ENCODE measurements at regions not wholly inside any gene's neighbourhood (a gene's known extent, or its start where the extent isn't known, plus 50 kb on each side); places are given as distances from the start of the nearest gene placed in this dataset.

DNA sequence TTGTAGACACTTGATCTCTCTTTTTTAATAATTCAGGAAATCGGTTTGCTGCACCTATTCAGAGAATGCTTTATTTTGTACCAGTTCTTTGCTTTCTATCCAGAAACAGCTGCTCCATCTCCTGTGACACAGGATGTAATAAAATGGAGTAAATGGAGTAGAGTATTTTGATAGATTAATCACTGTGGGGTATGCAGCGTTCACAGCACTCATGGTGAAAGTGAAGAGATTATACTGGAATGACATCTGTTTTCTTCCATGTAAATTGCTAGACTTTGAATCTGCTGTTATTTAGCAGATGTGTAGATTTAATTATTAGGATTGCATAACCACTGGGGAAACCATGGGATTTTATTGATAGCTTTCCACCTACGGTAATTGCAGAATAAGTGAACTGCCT is 227.3 kb upstream of the ARHGAP42 start:
- no TSS peak for BruUV-seq (replicated peaks)
- Histone ChIP-seq H2AFZ (ENCODE audit: low read depth, low read length, poor library complexity, severe bottlenecking) (no peak overlapping the region), H3K36me3 (ENCODE audit: control insufficient read depth in 1 of 2, insufficient read depth in 2 of 2, low read length in 2 of 2) (no peaks in the 10 kb centered on the region), H3K27ac (ENCODE audit: low read depth, low read length) (no peak overlapping the region), H3K9me3 (ENCODE audit: control insufficient read depth in 1 of 2, insufficient read depth in 1 of 2, low read depth in 1 of 2, low read length in 2 of 2) (no peaks in the 10 kb centered on the region), H3K4me1 (ENCODE audit: control insufficient read depth in 1 of 2, insufficient read depth in 2 of 2, low read length in 2 of 2) (no peaks in the 10 kb centered on the region), H3K9ac (ENCODE audit: low read length) (no peak overlapping the region), H3K27me3 (ENCODE audit: insufficient read depth, low read length) (0 out of 2 replicates have a peak, but pooled peaks cover 5% of the 10 kb centered on the region), H3K9me2 (ENCODE audit: insufficient read depth) (no peaks in the 10 kb centered on the region), H3K79me2 (ENCODE audit: insufficient read depth, low read length) (no peaks in the 10 kb centered on the region), H4K20me1 (ENCODE audit: insufficient read depth) (no peaks in the 10 kb centered on the region), H3K4me3 (replicated peaks in 1 of 2; ENCODE audit: low read depth in 1 of 2, low read length in 2 of 2) (no peak overlapping the region), H3K4me2 (ENCODE audit: low read length) (no peak overlapping the region)
- POLR2A ChIA-PET = no interaction called here
- CTCF ChIA-PET = no interaction called here
- TF ChIP-seq FOSL1 (IDR thresholded peaks at IDR 0.05; ENCODE audit: low read depth) (no peak), RAD21 (IDR thresholded peaks at IDR 0.05; ENCODE audit: low read depth) (no peak), SRF (IDR thresholded peaks at IDR 0.05; ENCODE audit: low read depth) (no peak), YY1 (IDR thresholded peaks at IDR 0.05; ENCODE audit: extremely low read depth, insufficient replicate concordance, low read depth, low read length) (no peak), SP1 (IDR thresholded peaks at IDR 0.05; ENCODE audit: low read depth) (no peak), JUND (IDR thresholded peaks at IDR 0.05) (no peak), ZNF274 (IDR thresholded peaks at IDR 0.05; ENCODE audit: low read depth, low read length) (no peak), SIN3A (IDR thresholded peaks at IDR 0.05; ENCODE audit: low read depth) (no peak), ELF1 (IDR thresholded peaks at IDR 0.05; ENCODE audit: borderline replicate concordance, low read depth) (no peak), TCF7L2 (IDR thresholded peaks at IDR 0.05; ENCODE audit: borderline replicate concordance, extremely low read depth, insufficient read depth, insufficient read length) (no peak), EZH2phosphoT487 (IDR thresholded peaks at IDR 0.05; ENCODE audit: borderline replicate concordance) (no peak), EGR1 (IDR thresholded peaks at IDR 0.05; ENCODE audit: low read depth) (no peak), CBX3 (IDR thresholded peaks at IDR 0.05; ENCODE audit: low read depth) (no peak)
- TF ChIP-seq, protein P1, sequence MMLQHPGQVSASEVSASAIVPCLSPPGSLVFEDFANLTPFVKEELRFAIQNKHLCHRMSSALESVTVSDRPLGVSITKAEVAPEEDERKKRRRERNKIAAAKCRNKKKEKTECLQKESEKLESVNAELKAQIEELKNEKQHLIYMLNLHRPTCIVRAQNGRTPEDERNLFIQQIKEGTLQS (IDR thresholded peaks at IDR 0.05) = no peak
- TF ChIP-seq, protein P2, sequence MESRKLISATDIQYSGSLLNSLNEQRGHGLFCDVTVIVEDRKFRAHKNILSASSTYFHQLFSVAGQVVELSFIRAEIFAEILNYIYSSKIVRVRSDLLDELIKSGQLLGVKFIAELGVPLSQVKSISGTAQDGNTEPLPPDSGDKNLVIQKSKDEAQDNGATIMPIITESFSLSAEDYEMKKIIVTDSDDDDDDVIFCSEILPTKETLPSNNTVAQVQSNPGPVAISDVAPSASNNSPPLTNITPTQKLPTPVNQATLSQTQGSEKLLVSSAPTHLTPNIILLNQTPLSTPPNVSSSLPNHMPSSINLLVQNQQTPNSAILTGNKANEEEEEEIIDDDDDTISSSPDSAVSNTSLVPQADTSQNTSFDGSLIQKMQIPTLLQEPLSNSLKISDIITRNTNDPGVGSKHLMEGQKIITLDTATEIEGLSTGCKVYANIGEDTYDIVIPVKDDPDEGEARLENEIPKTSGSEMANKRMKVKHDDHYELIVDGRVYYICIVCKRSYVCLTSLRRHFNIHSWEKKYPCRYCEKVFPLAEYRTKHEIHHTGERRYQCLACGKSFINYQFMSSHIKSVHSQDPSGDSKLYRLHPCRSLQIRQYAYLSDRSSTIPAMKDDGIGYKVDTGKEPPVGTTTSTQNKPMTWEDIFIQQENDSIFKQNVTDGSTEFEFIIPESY (IDR thresholded peaks at IDR 0.05; ENCODE audit: extremely low read depth, insufficient replicate concordance, low read length) = no peak
- TF ChIP-seq, protein P3, sequence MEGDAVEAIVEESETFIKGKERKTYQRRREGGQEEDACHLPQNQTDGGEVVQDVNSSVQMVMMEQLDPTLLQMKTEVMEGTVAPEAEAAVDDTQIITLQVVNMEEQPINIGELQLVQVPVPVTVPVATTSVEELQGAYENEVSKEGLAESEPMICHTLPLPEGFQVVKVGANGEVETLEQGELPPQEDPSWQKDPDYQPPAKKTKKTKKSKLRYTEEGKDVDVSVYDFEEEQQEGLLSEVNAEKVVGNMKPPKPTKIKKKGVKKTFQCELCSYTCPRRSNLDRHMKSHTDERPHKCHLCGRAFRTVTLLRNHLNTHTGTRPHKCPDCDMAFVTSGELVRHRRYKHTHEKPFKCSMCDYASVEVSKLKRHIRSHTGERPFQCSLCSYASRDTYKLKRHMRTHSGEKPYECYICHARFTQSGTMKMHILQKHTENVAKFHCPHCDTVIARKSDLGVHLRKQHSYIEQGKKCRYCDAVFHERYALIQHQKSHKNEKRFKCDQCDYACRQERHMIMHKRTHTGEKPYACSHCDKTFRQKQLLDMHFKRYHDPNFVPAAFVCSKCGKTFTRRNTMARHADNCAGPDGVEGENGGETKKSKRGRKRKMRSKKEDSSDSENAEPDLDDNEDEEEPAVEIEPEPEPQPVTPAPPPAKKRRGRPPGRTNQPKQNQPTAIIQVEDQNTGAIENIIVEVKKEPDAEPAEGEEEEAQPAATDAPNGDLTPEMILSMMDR (IDR thresholded peaks at IDR 0.05 in 2 of 3, conservative IDR thresholded peaks at IDR 0.05 in 1 of 3; ENCODE audit: borderline replicate concordance in 1 of 3, insufficient read depth in 1 of 3, low read depth in 2 of 3, low read length in 2 of 3) = no peak
- TF ChIP-seq, protein P4, sequence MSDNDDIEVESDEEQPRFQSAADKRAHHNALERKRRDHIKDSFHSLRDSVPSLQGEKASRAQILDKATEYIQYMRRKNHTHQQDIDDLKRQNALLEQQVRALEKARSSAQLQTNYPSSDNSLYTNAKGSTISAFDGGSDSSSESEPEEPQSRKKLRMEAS (IDR thresholded peaks at IDR 0.05) = no peak
- no peak for ATAC-seq
- RAD21 ChIA-PET (ENCODE audit: low non-redundant PET in 1 of 2, low total read pairs in 2 of 2, uncharacterized antibody in 2 of 2, unreplicated experiment in 2 of 2) = no interaction called here
- intact Hi-C loops (cut with micrococcal nuclease) = no loop called here
- no peak for DNase-seq (ENCODE audit: low read depth, low spot score)
